Thyroid gland (tissue), 4 donors: ENCODE measurements at regions not wholly inside any gene's neighbourhood (a gene's known extent, or its start where the extent isn't known, plus 50 kb on each side); places are given as distances from the start of the nearest gene placed in this dataset.
A peak's percentile ranks its signal among the peaks of the same experiment; 100 is the strongest.
"Not testable (repeated sequence)": the region's sequence is repeated elsewhere in the genome, so short reads cannot be mapped to it uniquely, and the experiment has no call there.

Source experiments
- DNase-seq, 2 donors: peaks; one replicate each; pipeline ENCODE4 v3.0.0-alpha.2; 2019
- H3K27ac ChIP-seq, 3 donors: fragments of 200-600 bp; sonication (generic); 1 replicate in 2 of 3; 2 replicates in 1 of 3; pipeline ENCODE4 v1.5.1; 2016 to 2019; ENCODE audit warnings: mild to moderate bottlenecking in 1 of 3, moderate library complexity in 1 of 3
- H3K27me3 ChIP-seq: fragments of 200-600 bp; sonication (generic); one replicate; pipeline ENCODE4 v1.5.1; 2019
- H3K36me3 ChIP-seq, 2 donors: fragments of 200-600 bp; sonication (generic); one replicate each; pipeline ENCODE4 v1.5.1; 2016 to 2019
- H3K4me1 ChIP-seq, 2 donors: fragments of 200-600 bp; sonication (generic); one replicate each; pipeline ENCODE4 v1.5.1; 2017 to 2019
- H3K4me3 ChIP-seq, 3 donors: fragments of 200-600 bp; sonication (generic); replicated peaks in 1 of 3; 1 replicate in 2 of 3; 2 replicates in 1 of 3; pipeline ENCODE4 v1.5.1; 2016; ENCODE audit warnings: mild to moderate bottlenecking in 1 of 3
- H3K9me3 ChIP-seq: fragments of 200-600 bp; sonication (generic); one replicate; pipeline ENCODE4 v1.5.1; 2017
- POLR2A ChIP-seq, 2 donors: fragments of 450-650 bp; IDR thresholded peaks; one replicate each; pipeline ENCODE4 v1.6.1; 2017; ENCODE audit warnings: antibody characterized with exemption in 2 of 2, mild to moderate bottlenecking in 2 of 2, moderate library complexity in 1 of 2
- WGBS, 2 donors: methylation state at CpG; one replicate each; pipeline ENCODE4 v1.1.5; 2017; 5-methylcytosine and 5-hydroxymethylcytosine counted together
- intact Hi-C: fragments of 100-400 bp; cut with DNase I; formaldehyde crosslinking; loops from one replicate; pipeline ENCODE4 v1.15.1; 2023
- TF ChIP-seq, protein P1 (sequence below), 6 experiments: fragments of 200-600 bp in 3 of 6; fragments of 450-650 bp in 3 of 6; sonication (generic) in 3 of 6; IDR thresholded peaks; one replicate each; pipeline ENCODE4 v1.5.1; 2016 to 2019; ENCODE audit warnings: antibody characterized with exemption in 6 of 6, mild to moderate bottlenecking in 2 of 6, inconsistent platforms in 1 of 6, moderate library complexity in 1 of 6

DNA sequence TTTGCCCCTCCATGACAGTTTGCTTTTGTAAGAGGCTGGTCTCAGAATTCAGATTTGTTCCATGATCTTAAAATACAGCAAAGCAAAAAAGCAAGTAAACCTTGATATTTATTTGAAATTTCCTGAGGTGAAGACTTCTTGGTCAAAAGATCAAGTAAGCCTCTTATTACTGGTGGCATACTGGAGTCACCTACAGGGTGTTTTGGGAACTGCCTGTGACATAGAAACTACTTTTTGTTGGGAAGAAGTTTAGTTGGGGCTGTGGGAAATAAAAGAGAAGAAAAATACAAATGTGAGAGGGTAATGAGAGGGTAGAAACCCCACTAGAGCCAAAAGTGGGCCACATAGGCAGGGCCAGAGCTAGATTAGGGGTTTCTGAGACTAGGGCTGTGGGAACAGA is 217.9 kb downstream of the OTUD1 start:
- no peak for DNase-seq
- Histone ChIP-seq H3K27me3 (no peaks in the 10 kb centered on the region), H3K4me3 (no peak overlapping the region), H3K9me3 (no peaks in the 10 kb centered on the region), H3K27ac (no peak overlapping the region), H3K36me3 (no peaks in the 10 kb centered on the region), H3K4me1 (no peaks in the 10 kb centered on the region)
- intact Hi-C loops: no loop called here
- TF ChIP-seq, protein P1, sequence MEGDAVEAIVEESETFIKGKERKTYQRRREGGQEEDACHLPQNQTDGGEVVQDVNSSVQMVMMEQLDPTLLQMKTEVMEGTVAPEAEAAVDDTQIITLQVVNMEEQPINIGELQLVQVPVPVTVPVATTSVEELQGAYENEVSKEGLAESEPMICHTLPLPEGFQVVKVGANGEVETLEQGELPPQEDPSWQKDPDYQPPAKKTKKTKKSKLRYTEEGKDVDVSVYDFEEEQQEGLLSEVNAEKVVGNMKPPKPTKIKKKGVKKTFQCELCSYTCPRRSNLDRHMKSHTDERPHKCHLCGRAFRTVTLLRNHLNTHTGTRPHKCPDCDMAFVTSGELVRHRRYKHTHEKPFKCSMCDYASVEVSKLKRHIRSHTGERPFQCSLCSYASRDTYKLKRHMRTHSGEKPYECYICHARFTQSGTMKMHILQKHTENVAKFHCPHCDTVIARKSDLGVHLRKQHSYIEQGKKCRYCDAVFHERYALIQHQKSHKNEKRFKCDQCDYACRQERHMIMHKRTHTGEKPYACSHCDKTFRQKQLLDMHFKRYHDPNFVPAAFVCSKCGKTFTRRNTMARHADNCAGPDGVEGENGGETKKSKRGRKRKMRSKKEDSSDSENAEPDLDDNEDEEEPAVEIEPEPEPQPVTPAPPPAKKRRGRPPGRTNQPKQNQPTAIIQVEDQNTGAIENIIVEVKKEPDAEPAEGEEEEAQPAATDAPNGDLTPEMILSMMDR (IDR thresholded peaks at IDR 0.05): peak in 3 of 6 experiments; percentile 30 to 47 (median 47)
- no peak for TF ChIP-seq POLR2A (IDR thresholded peaks at IDR 0.05)

DNA sequence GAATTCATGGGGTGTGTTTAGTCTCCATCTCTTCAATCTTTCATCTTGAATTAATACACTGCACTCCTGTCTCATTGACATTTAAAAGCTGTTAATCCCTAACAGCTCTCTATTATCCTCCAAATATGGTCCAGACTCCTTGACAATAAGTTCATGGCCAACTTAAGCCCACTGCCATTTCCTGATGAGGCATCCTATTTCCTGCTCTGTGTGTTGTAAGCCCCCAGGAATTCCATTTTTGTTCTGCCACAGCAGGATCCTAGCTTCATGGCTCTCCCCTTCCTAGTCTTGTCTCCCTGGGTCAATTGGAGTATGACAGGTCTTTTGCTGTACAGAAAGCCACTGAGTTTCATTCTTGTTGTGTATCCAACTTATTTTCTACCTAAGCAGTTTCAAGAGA is 218.8 kb downstream of the OTUD1 start:
- Histone ChIP-seq H3K27ac (no peak overlapping the region), H3K27me3 (no peaks in the 10 kb centered on the region), H3K9me3 (no peaks in the 10 kb centered on the region), H3K4me3 (no peak overlapping the region), H3K4me1 (no peaks in the 10 kb centered on the region), H3K36me3 (no peaks in the 10 kb centered on the region)
- intact Hi-C loops: no loop called here
- TF ChIP-seq, protein P1 (IDR thresholded peaks at IDR 0.05): no peak
- TF ChIP-seq POLR2A (IDR thresholded peaks at IDR 0.05): no peak
- DNase-seq: no peak

DNA sequence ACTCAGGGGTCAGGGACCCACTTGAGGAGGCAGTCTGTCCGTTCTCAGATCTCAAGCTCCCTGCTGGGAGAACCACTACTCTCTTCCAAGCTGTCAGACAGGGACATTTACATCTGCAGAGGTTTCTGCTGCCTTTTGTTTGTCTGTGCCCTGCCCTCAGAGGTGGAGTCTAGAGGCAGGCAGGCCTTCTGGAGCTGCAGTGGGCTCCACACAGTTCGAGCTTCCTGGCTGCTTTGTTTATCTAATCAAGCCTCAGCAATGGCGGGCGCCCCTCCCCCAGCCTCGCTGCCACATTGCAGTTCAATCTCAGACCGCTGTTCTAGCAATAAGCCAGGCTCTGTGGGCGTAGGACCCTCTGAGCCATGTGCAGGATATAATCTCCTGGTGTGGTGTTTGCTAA is 233.0 kb downstream of the OTUD1 start:
- not testable (repeated sequence) for DNase-seq

DNA sequence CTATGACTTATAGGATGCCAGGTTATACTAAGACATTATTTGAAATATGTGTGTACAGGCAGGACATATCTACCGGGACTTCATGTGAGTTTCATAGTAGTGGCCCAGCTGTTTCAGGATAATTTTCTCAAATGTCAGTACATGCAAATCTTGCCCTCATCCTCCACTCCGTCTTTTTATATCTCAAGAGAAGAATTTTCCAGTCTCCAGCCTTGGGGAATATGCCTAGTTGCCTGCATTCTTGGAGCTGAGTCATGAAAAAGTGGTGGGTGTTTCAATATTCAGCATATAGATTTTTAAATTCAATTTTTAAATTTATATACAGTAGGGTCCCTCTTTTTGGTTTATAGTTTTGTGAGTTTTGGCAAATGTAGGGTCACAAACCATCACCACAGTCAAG is 236.7 kb downstream of the OTUD1 start:
- H3K9me3 ChIP-seq: no peaks in the 10 kb centered on the region
- TF ChIP-seq, protein P1 (IDR thresholded peaks at IDR 0.05): no peak
- TF ChIP-seq POLR2A (IDR thresholded peaks at IDR 0.05): no peak

More for the DNA sequence above, 233.0 kb downstream of the OTUD1 start:
- intact Hi-C loops, H3K36me3 ChIP-seq, H3K4me3 ChIP-seq, H3K27ac ChIP-seq, H3K4me1 ChIP-seq, H3K9me3 ChIP-seq, H3K27me3 ChIP-seq: not testable (repeated sequence)
- 72 to 75% methylated on average over 6 to 7 of the region's 7 CpGs for WGBS, 2 donors

DNA sequence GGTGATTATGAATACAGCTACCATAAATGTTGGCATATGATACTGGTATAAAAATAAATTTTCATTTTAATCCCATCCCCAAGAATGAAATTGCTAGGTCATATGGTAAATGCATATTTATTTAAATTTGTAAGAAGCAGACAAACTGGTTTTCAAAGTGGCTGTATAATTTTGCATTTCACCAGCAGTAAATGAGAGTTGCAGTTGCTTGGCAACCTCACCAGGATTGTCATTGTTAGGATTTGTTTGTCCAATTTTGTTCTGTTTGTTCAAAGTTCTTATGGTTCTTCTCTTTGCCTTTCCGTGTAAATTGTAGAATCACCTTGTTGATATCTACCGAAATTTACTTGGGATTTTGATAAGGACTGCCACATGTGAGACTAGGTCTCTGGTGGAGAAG is 237.4 kb downstream of the OTUD1 start:
- no peaks in the 10 kb centered on the region for H3K27me3 ChIP-seq
- TF ChIP-seq POLR2A (IDR thresholded peaks at IDR 0.05): no peak
- TF ChIP-seq, protein P1 (IDR thresholded peaks at IDR 0.05): no peak
- H3K36me3 ChIP-seq: no peaks in the 10 kb centered on the region
- WGBS, 2 donors: 85 to 89% methylated on average over 2 of the region's 2 CpGs
- DNase-seq: no peak
- no peaks in the 10 kb centered on the region for H3K9me3 ChIP-seq
- no peak overlapping the region for H3K27ac ChIP-seq
- H3K4me3 ChIP-seq: no peak overlapping the region
- intact Hi-C loops: no loop called here
- H3K4me1 ChIP-seq: no peaks in the 10 kb centered on the region

More for the DNA sequence above, 236.7 kb downstream of the OTUD1 start:
- no peaks in the 10 kb centered on the region for H3K27me3 ChIP-seq
- 80 to 90% methylated on average over 2 of the region's 2 CpGs for WGBS, 2 donors
- intact Hi-C loops: no loop called here
- H3K4me1 ChIP-seq: no peaks in the 10 kb centered on the region
- H3K4me3 ChIP-seq: no peak overlapping the region
- H3K36me3 ChIP-seq: no peaks in the 10 kb centered on the region
- no peak overlapping the region for H3K27ac ChIP-seq
- DNase-seq: no peak

DNA sequence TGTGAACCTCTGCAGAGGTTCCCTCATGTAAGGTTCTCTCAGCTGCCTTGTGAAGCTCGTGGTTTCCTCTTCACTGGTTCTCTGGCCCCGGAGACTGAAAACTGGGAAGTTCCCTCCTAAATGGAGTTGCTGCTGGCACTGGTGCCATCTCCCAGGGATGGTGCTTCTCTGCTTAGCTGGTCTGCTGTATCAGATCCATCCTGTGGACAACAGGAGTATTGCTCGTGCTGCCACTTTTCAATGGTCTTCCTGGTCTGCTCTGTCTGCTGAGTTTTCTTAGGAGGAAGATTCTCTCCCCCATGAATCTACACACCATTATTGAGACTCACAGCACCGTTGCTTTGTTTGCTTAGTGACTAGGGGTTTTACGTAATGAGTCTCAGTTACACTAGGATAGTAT is 247.8 kb downstream of the OTUD1 start:
- DNase-seq: no peak
- 58 to 68% methylated on average over 5 of the region's 5 CpGs for WGBS, 2 donors
- Histone ChIP-seq H3K4me1 (no peaks in the 10 kb centered on the region), H3K27ac (no peak overlapping the region), H3K4me3 (no peak overlapping the region), H3K27me3 (no peaks in the 10 kb centered on the region), H3K9me3 (no peaks in the 10 kb centered on the region), H3K36me3 (no peaks in the 10 kb centered on the region)
- TF ChIP-seq POLR2A (IDR thresholded peaks at IDR 0.05): no peak
- TF ChIP-seq, protein P1 (IDR thresholded peaks at IDR 0.05): no peak
- intact Hi-C loops: no loop called here
